GM12878 (cell line): ENCODE measurements at regions not wholly inside any gene's neighbourhood (a gene's known extent, or its start where the extent isn't known, plus 50 kb on each side); places are given as distances from the start of the nearest gene placed in this dataset.

ENCODE experiments used
- BACH1 ChIP-seq: fragments of 450-650 bp; IDR thresholded peaks from 2 replicates; pipeline ENCODE4 v1.6.1; 2017; ENCODE audit warnings: mild to moderate bottlenecking, borderline replicate concordance
- CEBPB ChIP-seq, 2 experiments: fragments of 150-350 bp in 1 of 2; IDR thresholded peaks; 2 replicates each; pipeline ENCODE4 v1.6.1; 2012 to 2014; ENCODE audit warnings: low read depth in 2 of 2, low read length in 2 of 2, borderline replicate concordance in 1 of 2, inconsistent platforms in 1 of 2
- CHD4 ChIP-seq: fragments of 200-600 bp; sonication (generic); IDR thresholded peaks from 2 replicates; pipeline ENCODE4 v1.6.1; 2016; ENCODE audit warnings: mild to moderate bottlenecking
- CTCF ChIP-seq, 3 experiments: IDR thresholded peaks in 2 of 3; conservative IDR thresholded peaks in 1 of 3; 2 replicates each; pipeline ENCODE4 v1.5.1; 2011; ENCODE audit warnings: low read depth in 3 of 3, low read length in 3 of 3, mild to moderate bottlenecking in 3 of 3, control low read depth in 2 of 3, moderate library complexity in 2 of 3, inconsistent platforms in 1 of 3, mixed read lengths in 1 of 3; ENCODE audit not compliant: control insufficient read depth in 2 of 3, insufficient read depth in 1 of 3; ENCODE audit errors: extremely low read depth in 1 of 3
- EZH2 ChIP-seq: IDR thresholded peaks from 2 replicates; pipeline ENCODE4 v1.6.1; 2012; ENCODE audit warnings: low read depth, mild to moderate bottlenecking, control low read depth, inconsistent platforms, low read length, borderline replicate concordance; ENCODE audit not compliant: control insufficient read depth
- GABPA ChIP-seq: IDR thresholded peaks from 2 replicates; pipeline ENCODE4 v1.6.1; 2014; ENCODE audit warnings: antibody characterized with exemption, low read depth, mild to moderate bottlenecking, inconsistent platforms
- JUND ChIP-seq: IDR thresholded peaks from 2 replicates; pipeline ENCODE4 v1.6.1; 2012; ENCODE audit warnings: low read depth, mild to moderate bottlenecking, low read length, improper control_type of control experiment, moderate library complexity
- KDM1A ChIP-seq: fragments of 200-600 bp; sonication (generic); IDR thresholded peaks from 2 replicates; pipeline ENCODE4 v1.6.1; 2016; ENCODE audit warnings: borderline replicate concordance
- NR2C2 ChIP-seq: IDR thresholded peaks from 2 replicates; pipeline ENCODE4 v1.6.1; 2011; ENCODE audit warnings: borderline replicate concordance, low read depth; ENCODE audit not compliant: control insufficient read depth, insufficient read length
- POLR2AphosphoS2 ChIP-seq: IDR thresholded peaks from 2 replicates; pipeline ENCODE4 v1.6.1; 2011; ENCODE audit warnings: low read depth, mild to moderate bottlenecking, low read length, improper control_type of control experiment, moderate library complexity
- SMAD1 ChIP-seq: fragments of 450-650 bp; IDR thresholded peaks from 2 replicates; pipeline ENCODE4 v1.6.1; 2018; ENCODE audit warnings: mild to moderate bottlenecking, low read depth; ENCODE audit not compliant: partially characterized antibody
- SREBF1 ChIP-seq: IDR thresholded peaks from 2 replicates; pipeline ENCODE4 v1.6.1; 2012; ENCODE audit warnings: mild to moderate bottlenecking, low read length
- TAF1 ChIP-seq: IDR thresholded peaks from 2 replicates; pipeline ENCODE4 v1.6.1; 2011; ENCODE audit warnings: mild to moderate bottlenecking, low read depth, low read length, borderline replicate concordance
- TCF12 ChIP-seq: IDR thresholded peaks from 2 replicates; pipeline ENCODE4 v1.6.1; 2011; ENCODE audit warnings: low read depth, mild to moderate bottlenecking, low read length

DNA sequence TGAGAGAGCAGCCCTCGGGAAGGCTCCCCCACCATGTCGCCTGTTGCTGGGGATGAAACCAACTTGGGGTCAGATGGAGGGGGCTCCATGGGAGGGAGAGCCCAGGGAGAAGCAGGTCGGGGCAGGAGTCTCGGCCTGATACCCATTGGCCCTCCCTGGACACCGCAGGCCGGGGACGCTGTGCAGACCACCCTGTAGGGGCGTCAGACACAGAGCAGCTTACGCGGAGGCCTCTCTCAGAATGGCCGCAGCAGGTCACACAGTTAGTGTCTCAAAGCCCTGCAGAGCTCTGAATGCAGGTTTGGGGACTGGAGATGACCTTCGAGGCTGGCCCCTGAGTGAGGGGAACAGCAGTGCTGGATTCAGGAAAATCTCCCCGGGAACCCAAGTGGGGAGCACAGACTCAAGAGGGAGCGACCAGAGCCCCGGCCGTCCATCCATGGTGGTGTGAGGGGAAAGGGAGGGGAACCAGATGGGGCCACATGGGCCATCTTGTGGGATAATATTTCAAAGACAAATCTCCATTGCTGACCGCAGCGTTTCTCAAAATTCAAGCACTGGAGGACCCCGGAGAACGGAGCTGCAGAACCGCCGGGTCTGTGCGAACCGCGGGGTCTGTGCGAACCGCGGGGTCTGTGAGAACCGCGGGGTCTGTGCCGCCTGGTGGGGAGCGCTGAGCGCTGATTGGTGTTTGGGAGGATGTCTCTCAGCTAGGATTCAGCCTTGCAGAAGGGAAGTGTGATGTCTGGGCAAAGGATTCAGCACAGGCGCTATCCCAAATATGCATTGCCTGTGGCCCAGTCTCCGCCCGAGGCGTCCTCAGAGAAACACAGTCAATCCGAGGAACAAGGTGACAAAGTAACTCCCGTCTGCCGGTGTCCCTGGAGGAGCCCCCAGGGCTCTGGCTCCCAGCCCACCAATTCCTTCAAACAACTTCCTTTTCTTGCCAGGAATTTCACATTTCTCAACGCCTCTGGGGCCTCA is 324.4 kb upstream of the RTL1 start:
- TF ChIP-seq POLR2AphosphoS2 (no peak), CTCF (IDR thresholded peaks at IDR 0.05 in 2 of 3, conservative IDR thresholded peaks at IDR 0.05 in 1 of 3; ENCODE audit: control insufficient read depth in 2 of 3, extremely low read depth in 1 of 3, insufficient read depth in 1 of 3, low read depth in 3 of 3, low read length in 3 of 3) (no peak), NR2C2 (no peak), BACH1 (no peak), TAF1 (no peak), CHD4 (no peak), SMAD1 (no peak), JUND (no peak), CEBPB (IDR thresholded peaks at IDR 0.05; ENCODE audit: borderline replicate concordance in 1 of 2, low read depth in 2 of 2, low read length in 2 of 2) (no peak), EZH2 (no peak), KDM1A (no peak), GABPA (no peak), TCF12 (no peak), SREBF1 (no peak)
